HepG2 (cell line): ENCODE measurements at regions not wholly inside any gene's neighbourhood (a gene's known extent, or its start where the extent isn't known, plus 50 kb on each side); places are given as distances from the start of the nearest gene placed in this dataset.

ENCODE experiments used
- MXI1 ChIP-seq: IDR thresholded peaks from 3 replicates; pipeline ENCODE4 v1.6.1; 2012; ENCODE audit warnings: low read depth, low read length, inconsistent platforms, borderline replicate concordance
- TF ChIP-seq, protein P1 (sequence below): sonication (generic); formaldehyde crosslinking; IDR thresholded peaks from 2 replicates; pipeline ENCODE4 v1.5.1; 2020; ENCODE audit warnings: mild to moderate bottlenecking, missing genetic modification reagents, moderate library complexity

- no peak for TF ChIP-seq MXI1
- TF ChIP-seq, protein P1, sequence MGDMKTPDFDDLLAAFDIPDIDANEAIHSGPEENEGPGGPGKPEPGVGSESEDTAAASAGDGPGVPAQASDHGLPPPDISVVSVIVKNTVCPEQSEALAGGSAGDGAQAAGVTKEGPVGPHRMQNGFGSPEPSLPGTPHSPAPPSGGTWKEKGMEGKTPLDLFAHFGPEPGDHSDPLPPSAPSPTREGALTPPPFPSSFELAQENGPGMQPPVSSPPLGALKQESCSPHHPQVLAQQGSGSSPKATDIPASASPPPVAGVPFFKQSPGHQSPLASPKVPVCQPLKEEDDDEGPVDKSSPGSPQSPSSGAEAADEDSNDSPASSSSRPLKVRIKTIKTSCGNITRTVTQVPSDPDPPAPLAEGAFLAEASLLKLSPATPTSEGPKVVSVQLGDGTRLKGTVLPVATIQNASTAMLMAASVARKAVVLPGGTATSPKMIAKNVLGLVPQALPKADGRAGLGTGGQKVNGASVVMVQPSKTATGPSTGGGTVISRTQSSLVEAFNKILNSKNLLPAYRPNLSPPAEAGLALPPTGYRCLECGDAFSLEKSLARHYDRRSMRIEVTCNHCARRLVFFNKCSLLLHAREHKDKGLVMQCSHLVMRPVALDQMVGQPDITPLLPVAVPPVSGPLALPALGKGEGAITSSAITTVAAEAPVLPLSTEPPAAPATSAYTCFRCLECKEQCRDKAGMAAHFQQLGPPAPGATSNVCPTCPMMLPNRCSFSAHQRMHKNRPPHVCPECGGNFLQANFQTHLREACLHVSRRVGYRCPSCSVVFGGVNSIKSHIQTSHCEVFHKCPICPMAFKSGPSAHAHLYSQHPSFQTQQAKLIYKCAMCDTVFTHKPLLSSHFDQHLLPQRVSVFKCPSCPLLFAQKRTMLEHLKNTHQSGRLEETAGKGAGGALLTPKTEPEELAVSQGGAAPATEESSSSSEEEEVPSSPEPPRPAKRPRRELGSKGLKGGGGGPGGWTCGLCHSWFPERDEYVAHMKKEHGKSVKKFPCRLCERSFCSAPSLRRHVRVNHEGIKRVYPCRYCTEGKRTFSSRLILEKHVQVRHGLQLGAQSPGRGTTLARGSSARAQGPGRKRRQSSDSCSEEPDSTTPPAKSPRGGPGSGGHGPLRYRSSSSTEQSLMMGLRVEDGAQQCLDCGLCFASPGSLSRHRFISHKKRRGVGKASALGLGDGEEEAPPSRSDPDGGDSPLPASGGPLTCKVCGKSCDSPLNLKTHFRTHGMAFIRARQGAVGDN (CRISPR knock-in tag): no peak
Measured at GRCh38 chr1:213767683-213768082, 220.1 kb upstream of the PROX1 start.
